Hypothalamus (tissue), 51 donors: ENCODE measurements at regions not wholly inside any gene's neighbourhood (a gene's known extent, or its start where the extent isn't known, plus 50 kb on each side); places are given as distances from the start of the nearest gene placed in this dataset.
A peak's percentile ranks its signal among the peaks of the same experiment; 100 is the strongest.

Source experiments
- DNase-seq, 51 donors: peaks; one replicate each; lab custom pipeline; 2025; lab: John Stamatoyannopoulos, UW

DNA sequence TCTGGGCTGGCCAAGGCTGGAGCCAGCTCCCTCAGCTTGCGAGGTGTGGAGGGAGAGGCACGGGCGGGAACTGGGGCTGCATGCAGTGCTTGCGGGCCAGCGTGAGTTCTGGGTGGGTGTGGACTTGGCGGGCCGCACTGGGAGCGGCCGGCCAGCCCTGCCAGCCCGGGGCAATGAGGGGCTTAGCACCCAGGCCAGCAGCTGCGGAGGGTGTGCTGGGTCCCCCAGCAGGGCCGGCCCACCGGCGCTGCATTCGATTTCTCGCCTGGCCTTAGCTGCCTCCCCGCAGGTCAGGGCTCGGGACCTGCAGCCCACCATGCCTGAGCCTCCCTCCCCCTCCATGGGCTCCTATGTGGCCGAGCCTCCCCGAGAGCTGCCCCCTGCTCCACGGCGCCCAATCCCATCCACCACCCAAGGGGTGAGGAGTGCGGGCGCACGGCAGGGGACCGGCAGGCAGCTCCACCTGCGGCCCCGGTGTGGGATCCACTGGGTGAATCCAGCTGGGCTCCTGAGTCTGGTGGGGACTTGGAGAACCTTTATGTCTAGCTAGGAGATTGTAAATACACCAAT lies 302.6 kb upstream of the ADAMTS16 start:
- no peak for DNase-seq

GRCh38 chr5:4845221-4845620 lies 294.9 kb upstream of the ADAMTS16 start:
- DNase-seq = no peak

- no peak for DNase-seq
These were observed 292.4 kb upstream of the ADAMTS16 start for GRCh38 chr5:4847766-4848165.

GRCh38 chr5:4855036-4855435 lies 285.1 kb upstream of the ADAMTS16 start:
- no peak for DNase-seq

GRCh38 chr5:4855880-4856279 lies 284.2 kb upstream of the ADAMTS16 start:
- DNase-seq = no peak

DNA sequence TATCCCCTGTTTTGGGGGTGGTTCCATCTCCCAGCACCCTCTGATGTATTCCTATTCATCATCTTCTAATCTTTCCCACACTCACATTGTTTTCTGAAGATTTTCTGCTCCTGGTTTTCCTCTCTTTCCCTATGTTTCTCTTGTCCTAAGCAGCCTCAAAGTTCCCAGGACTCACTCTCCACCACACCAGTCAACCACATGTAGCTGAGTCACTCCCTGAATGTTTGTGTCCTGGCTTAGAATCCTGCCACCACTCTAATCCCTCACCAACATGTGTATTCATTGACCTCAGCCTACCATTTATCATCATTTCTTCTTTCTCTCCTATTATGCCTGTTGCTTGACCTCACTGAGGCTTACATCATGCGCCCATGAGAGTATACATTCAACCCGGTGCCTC lies 282.4 kb upstream of the ADAMTS16 start:
- DNase-seq = no peak

GRCh38 chr5:4859500-4860235 lies 280.5 kb upstream of the ADAMTS16 start:
- DNase-seq = no peak

DNA sequence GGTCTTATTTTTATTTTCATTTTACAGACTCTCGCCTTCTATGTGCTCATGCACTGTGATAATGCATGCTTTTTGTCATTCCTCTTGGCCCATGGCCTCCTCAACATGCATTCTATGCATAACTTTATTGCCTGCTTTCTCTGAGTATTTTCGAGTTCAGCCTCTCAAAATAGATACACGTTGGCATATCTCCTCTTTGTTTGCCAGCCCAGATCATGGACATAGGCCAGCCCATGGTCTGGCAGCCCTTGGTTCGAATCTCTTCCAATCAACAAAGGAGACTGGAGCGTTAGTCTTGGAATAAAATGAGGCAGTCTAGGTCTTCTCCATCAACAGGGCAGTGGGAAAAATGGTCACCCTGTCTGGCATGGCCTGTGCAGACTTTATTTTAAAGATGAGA lies 279.5 kb upstream of the ADAMTS16 start:
- no peak for DNase-seq

GRCh38 chr5:4862500-4862899 lies 277.6 kb upstream of the ADAMTS16 start:
- DNase-seq = no peak

GRCh38 chr5:4866131-4866659 lies 273.9 kb upstream of the ADAMTS16 start:
- DNase-seq = no peak

GRCh38 chr5:4866817-4867216 lies 273.3 kb upstream of the ADAMTS16 start:
- DNase-seq = no peak

GRCh38 chr5:4868140-4868735 lies 271.9 kb upstream of the ADAMTS16 start:
- peak in 32 of 51 donors; percentile 4 to 79 (median 39) for DNase-seq

DNA sequence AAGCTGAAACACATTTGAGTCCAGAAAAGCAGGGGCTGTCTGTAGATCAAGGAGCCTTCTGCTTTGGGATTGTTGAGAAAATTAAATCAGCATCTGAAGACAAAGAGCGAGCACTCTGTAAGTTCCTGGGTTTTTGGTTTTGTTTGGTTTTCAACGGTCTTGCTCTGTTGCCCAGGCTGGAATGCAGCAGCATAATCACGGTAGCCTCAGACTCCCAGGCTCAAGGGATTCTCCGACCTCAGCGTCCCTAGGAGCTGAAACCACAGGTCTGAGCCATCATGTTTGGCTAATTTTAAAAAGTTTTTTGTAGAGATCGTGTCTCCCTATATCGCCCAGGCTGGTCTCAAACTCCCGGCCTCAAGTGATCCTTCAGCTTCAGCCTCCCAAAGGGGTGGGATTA lies 266.5 kb upstream of the ADAMTS16 start:
- no peak for DNase-seq

DNA sequence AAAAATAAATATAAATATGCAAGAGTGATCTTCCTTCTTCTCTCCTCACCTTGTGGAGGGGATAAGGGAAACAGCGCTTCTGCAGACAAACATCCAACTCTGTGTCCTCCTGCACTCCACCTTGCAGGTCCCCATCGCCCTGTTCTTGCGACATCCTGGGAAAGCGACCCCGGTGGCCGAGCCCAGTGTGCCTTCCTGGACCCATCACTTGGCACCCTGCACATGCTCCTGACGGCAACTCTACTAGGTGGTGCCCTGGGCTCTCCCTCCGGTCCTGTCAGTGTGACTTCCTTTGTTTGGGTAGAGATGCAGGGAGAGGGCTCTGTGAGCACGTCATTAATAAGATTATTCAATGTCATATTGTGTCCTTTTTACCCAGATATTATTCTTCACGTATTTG lies 266.0 kb upstream of the ADAMTS16 start:
- DNase-seq = no peak

- DNase-seq = no peak
These were observed 264.2 kb upstream of the ADAMTS16 start for GRCh38 chr5:4875942-4876341.

- no peak for DNase-seq
These were observed 263.3 kb upstream of the ADAMTS16 start for GRCh38 chr5:4876804-4877203.

- no peak for DNase-seq
These were observed 262.6 kb upstream of the ADAMTS16 start for GRCh38 chr5:4877579-4877978.

DNA sequence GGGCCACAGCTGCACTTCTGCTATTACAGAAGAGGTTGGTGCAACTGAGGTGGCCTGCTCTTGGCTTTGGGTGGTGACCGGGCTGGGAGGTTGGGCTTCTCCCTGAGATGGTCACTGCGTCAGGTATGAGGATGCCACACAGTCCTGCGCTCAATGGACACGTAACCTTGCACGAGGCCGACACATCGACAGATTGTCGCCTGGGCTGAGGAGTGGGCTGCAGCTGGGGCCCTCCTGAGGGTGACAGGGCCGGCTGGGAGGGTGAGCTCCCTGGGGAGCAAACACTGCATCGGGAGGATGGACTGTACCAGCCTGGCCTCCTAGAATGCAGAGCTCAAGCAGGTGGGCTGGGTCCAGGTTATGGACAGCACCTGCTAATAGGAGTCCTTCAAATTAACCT lies 261.1 kb upstream of the ADAMTS16 start:
- DNase-seq = no peak

DNA sequence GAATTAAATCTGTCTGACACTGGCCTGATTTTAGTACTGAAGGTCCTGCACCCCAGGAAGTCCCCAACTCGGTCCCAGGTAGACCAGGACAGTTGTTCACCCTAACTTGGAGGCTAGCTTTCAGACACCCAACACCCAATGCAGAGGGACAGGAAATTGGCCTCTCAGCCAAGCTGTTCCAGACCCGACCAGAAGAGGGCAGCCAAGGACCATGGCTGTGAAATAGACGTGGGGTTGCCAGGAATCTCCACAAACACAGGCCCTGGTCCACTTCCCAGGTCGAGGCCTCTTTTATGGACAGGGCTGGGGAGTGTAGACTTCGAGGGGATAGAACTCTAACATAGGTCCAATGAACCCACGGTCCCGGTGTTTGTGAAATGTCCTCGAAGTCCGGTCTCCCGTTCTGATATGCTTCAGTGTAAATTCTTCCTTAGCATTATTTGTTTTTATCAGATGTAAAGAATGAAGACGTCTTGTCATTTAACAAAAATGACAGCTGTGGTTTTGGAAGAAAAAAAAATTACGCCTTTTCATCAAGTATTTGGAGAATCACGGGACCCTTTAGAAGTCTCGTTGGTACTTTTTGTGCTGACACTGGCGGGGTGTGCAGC lies 260.3 kb upstream of the ADAMTS16 start:
- DNase-seq = peak in 49 of 51 donors; percentile 5 to 86 (median 60)

- DNase-seq = no peak
These were observed 259.8 kb upstream of the ADAMTS16 start for GRCh38 chr5:4880304-4880741.

- no peak for DNase-seq
These were observed 258.6 kb upstream of the ADAMTS16 start for GRCh38 chr5:4881366-4882002.
